ENCODE measurements at regions not wholly inside any gene's neighbourhood (a gene's known extent, or its start where the extent isn't known, plus 50 kb on each side); places are given as distances from the start of the nearest gene placed in this dataset.

DNA sequence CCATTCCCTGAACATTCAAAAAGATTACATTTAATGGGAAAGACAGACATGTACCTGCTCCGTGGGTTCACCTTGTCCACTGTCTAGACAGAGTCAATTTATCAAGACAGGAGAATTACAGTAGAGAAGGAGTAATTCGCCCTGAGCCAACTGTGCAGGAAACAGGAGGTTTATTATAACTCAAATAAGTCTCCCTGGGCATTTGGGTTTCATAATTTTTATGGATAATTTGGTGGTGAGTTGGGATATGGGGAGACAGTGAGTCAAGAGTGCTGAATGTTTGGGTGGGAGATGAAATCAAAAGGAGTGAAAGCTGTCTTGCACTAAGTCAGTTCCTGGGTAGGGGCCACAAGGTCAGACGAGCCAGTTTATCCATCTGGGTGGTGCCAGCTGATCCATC is 165.9 kb upstream of the NAMPT start:
- ChIA-PET CTCF (no interaction called here), POLR2A (no interaction called here)
- no peaks in the 10 kb centered on the region for H3K36me3 ChIP-seq (ENCODE audit: control insufficient read depth in 2 of 2, insufficient read depth in 1 of 2, low read length in 2 of 2)
- TF ChIP-seq ZFP41 (tag by site-specific recombination; IDR thresholded peaks at IDR 0.05; ENCODE audit: borderline replicate concordance): no peak
- TF ChIP-seq FEZF1 (tag by site-specific recombination; IDR thresholded peaks at IDR 0.05): no peak
- no peak for TF ChIP-seq KLF10 (tag by site-specific recombination; IDR thresholded peaks at IDR 0.05)
- no peak for TF ChIP-seq ZNF768 (tag by site-specific recombination; IDR thresholded peaks at IDR 0.05)
- no peak for TF ChIP-seq ZFP69B (tag by site-specific recombination; IDR thresholded peaks at IDR 0.05)
- no peak for TF ChIP-seq SCRT1 (tag by site-specific recombination; IDR thresholded peaks at IDR 0.05; ENCODE audit: borderline replicate concordance)
- TF ChIP-seq, protein P1, sequence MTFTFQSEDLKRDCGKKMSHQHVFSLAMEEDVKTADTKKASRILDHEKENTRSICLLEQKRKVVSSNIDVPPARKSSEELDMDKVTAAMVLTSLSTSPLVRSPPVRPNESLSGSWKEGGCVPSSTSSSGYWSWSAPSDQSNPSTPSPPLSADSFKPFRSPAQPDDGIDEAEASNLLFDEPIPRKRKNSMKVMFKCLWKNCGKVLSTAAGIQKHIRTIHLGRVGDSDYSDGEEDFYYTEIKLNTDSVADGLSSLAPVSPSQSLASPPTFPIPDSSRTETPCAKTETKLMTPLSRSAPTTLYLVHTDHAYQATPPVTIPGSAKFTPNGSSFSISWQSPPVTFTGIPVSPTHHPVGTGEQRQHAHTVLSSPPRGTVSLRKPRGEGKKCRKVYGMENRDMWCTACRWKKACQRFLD (tag by site-specific recombination; IDR thresholded peaks at IDR 0.05): no peak
- no peak for TF ChIP-seq OSR2 (tag by site-specific recombination; IDR thresholded peaks at IDR 0.05)
- no peak for TF ChIP-seq ZNF76 (tag by site-specific recombination; IDR thresholded peaks at IDR 0.05; ENCODE audit: borderline replicate concordance, low read depth)
- no peak for TF ChIP-seq SCRT2 (tag by site-specific recombination; IDR thresholded peaks at IDR 0.05)
- TF ChIP-seq ZNF311 (tag by site-specific recombination; IDR thresholded peaks at IDR 0.05; ENCODE audit: borderline replicate concordance): no peak
- TF ChIP-seq, protein P2, sequence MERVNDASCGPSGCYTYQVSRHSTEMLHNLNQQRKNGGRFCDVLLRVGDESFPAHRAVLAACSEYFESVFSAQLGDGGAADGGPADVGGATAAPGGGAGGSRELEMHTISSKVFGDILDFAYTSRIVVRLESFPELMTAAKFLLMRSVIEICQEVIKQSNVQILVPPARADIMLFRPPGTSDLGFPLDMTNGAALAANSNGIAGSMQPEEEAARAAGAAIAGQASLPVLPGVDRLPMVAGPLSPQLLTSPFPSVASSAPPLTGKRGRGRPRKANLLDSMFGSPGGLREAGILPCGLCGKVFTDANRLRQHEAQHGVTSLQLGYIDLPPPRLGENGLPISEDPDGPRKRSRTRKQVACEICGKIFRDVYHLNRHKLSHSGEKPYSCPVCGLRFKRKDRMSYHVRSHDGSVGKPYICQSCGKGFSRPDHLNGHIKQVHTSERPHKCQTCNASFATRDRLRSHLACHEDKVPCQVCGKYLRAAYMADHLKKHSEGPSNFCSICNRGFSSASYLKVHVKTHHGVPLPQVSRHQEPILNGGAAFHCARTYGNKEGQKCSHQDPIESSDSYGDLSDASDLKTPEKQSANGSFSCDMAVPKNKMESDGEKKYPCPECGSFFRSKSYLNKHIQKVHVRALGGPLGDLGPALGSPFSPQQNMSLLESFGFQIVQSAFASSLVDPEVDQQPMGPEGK (tag by site-specific recombination; IDR thresholded peaks at IDR 0.05): no peak
- TF ChIP-seq BCL11A (tag by site-specific recombination; IDR thresholded peaks at IDR 0.05; ENCODE audit: low read depth): no peak
- TF ChIP-seq, protein P3, sequence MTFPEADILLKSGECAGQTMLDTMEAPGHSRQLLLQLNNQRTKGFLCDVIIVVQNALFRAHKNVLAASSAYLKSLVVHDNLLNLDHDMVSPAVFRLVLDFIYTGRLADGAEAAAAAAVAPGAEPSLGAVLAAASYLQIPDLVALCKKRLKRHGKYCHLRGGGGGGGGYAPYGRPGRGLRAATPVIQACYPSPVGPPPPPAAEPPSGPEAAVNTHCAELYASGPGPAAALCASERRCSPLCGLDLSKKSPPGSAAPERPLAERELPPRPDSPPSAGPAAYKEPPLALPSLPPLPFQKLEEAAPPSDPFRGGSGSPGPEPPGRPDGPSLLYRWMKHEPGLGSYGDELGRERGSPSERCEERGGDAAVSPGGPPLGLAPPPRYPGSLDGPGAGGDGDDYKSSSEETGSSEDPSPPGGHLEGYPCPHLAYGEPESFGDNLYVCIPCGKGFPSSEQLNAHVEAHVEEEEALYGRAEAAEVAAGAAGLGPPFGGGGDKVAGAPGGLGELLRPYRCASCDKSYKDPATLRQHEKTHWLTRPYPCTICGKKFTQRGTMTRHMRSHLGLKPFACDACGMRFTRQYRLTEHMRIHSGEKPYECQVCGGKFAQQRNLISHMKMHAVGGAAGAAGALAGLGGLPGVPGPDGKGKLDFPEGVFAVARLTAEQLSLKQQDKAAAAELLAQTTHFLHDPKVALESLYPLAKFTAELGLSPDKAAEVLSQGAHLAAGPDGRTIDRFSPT (tag by site-specific recombination; IDR thresholded peaks at IDR 0.05): no peak
- TF ChIP-seq KLF9 (tag by site-specific recombination; IDR thresholded peaks at IDR 0.05; ENCODE audit: low read depth): no peak
- no peak for TF ChIP-seq ZNF146 (tag by site-specific recombination; IDR thresholded peaks at IDR 0.05)
- TF ChIP-seq ZNF501 (tag by site-specific recombination; IDR thresholded peaks at IDR 0.05): no peak
- TF ChIP-seq ZNF184 (tag by site-specific recombination; IDR thresholded peaks at IDR 0.05): no peak
- TF ChIP-seq ZNF274 (IDR thresholded peaks at IDR 0.05; ENCODE audit: low read length): no peak
- no peak for TF ChIP-seq ZNF274 (tag by site-specific recombination; IDR thresholded peaks at IDR 0.05; ENCODE audit: borderline replicate concordance)
- no peak for TF ChIP-seq ZBTB1 (tag by site-specific recombination; IDR thresholded peaks at IDR 0.05)
- no peaks in the 10 kb centered on the region for H3K9me3 ChIP-seq (ENCODE audit: control insufficient read depth, insufficient read depth, low read depth, low read length)
- no peak overlapping the region for H3K27ac ChIP-seq (ENCODE audit: extremely low read depth, low read depth, low read length)
- no peaks in the 10 kb centered on the region for H3K4me1 ChIP-seq (ENCODE audit: control insufficient read depth, insufficient read depth, low read length)
- H3K4me3 ChIP-seq (ENCODE audit: low read depth, low read length): no peak overlapping the region
